PFSK-1 (cell line): ENCODE measurements at regions not wholly inside any gene's neighbourhood (a gene's known extent, or its start where the extent isn't known, plus 50 kb on each side); places are given as distances from the start of the nearest gene placed in this dataset.

Experiments used
- FOXP2 ChIP-seq: optimal IDR thresholded peaks from 2 replicates; pipeline ENCODE3; 2011; ENCODE audit warnings: borderline replicate concordance, control low read depth, inconsistent platforms; ENCODE audit not compliant: insufficient read depth; ENCODE audit errors: extremely low read length, extremely low read depth
- POLR2AphosphoS5 ChIP-seq: IDR thresholded peaks from 2 replicates; pipeline ENCODE4 v1.6.1; 2012; ENCODE audit warnings: low read depth, mild to moderate bottlenecking, control low read depth, low read length, moderate library complexity
- SIN3A ChIP-seq: IDR thresholded peaks from 2 replicates; pipeline ENCODE4 v1.6.1; 2012; ENCODE audit warnings: mild to moderate bottlenecking, low read length, moderate library complexity, borderline replicate concordance; ENCODE audit not compliant: insufficient read depth
- TAF1 ChIP-seq: IDR thresholded peaks from 2 replicates; pipeline ENCODE4 v1.6.1; 2012; ENCODE audit warnings: low read length, control low read depth, borderline replicate concordance; ENCODE audit not compliant: insufficient read depth
- TF ChIP-seq, protein P1 (sequence below), 2 experiments: IDR thresholded peaks; 2 replicates each; pipeline versions ENCODE4 v1.6.1 to v1.8.0; 2011 to 2012; ENCODE audit warnings: low read depth in 2 of 2, low read length in 2 of 2, control low read depth in 1 of 2, inconsistent platforms in 1 of 2, mild to moderate bottlenecking in 1 of 2, moderate library complexity in 1 of 2; ENCODE audit not compliant: insufficient read depth in 1 of 2

DNA sequence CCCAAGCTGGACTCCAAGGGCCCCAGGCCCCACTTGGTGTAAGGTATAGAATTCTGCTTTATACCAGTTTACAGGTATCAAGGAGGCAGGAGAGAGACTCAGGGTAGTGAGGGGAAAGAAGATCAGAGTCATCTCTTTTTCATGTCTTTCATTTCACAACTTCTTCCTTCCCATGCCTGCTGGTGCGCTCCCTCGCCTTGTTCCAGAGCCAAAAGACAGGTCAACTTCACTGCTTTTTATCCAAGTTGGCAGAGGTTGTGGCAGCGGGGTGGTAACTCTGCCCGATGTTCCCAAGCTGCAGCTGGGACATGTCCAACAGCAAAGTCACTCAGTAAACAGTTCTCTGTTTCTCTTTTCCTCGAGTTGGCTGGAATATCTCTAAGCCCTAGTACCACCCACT is 86.3 kb upstream of the TCF12 start:
- TF ChIP-seq POLR2AphosphoS5 (no peak), TAF1 (no peak), FOXP2 (no peak), SIN3A (no peak)
- TF ChIP-seq, protein P1, sequence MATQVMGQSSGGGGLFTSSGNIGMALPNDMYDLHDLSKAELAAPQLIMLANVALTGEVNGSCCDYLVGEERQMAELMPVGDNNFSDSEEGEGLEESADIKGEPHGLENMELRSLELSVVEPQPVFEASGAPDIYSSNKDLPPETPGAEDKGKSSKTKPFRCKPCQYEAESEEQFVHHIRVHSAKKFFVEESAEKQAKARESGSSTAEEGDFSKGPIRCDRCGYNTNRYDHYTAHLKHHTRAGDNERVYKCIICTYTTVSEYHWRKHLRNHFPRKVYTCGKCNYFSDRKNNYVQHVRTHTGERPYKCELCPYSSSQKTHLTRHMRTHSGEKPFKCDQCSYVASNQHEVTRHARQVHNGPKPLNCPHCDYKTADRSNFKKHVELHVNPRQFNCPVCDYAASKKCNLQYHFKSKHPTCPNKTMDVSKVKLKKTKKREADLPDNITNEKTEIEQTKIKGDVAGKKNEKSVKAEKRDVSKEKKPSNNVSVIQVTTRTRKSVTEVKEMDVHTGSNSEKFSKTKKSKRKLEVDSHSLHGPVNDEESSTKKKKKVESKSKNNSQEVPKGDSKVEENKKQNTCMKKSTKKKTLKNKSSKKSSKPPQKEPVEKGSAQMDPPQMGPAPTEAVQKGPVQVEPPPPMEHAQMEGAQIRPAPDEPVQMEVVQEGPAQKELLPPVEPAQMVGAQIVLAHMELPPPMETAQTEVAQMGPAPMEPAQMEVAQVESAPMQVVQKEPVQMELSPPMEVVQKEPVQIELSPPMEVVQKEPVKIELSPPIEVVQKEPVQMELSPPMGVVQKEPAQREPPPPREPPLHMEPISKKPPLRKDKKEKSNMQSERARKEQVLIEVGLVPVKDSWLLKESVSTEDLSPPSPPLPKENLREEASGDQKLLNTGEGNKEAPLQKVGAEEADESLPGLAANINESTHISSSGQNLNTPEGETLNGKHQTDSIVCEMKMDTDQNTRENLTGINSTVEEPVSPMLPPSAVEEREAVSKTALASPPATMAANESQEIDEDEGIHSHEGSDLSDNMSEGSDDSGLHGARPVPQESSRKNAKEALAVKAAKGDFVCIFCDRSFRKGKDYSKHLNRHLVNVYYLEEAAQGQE (IDR thresholded peaks at IDR 0.05; ENCODE audit: insufficient read depth in 1 of 2, low read depth in 2 of 2, low read length in 2 of 2) = no peak

DNA sequence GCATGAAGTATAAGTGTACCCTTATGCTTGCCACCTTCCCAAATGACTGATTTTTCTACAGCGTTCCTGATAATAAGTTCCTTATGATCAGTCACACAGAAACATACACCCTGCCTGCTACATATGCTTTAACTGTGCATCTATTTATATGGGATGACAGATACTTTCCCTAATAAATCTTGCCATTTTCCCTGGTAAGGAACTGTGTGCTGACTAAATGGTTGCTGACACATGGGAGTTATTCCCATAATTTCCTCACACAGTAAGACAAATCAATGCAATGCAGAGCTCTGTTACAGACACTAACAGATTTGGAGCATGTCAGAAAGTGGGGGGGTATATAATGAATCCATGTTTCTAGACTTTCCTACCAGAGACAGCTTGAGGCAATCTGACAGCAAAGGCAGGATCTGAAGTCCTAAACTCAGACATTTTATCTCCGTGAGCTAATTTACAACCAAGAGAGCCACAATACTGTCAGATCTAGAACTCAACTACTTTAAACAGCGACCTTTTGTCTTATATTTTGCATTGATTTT is 86.9 kb upstream of the TCF12 start:
- no peak for TF ChIP-seq TAF1

DNA sequence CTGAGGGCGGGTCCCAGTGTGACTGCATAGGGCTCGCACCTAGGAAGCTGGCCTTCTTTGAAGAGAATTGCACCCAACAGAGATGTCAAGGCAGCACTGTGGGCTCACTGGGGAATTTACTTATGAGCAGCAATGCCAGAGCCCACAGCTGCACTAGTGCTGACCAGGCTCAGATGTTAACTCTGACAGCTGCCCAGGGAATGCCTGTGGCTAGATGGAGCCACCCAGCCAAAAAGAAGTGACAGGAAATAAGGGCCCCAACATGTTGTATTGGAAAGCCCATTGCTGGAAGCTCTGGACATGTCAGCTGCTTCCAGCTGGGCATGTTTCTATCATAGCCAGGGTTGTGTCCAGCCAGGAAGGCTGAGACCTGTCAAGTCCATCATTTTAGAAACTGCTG is 90.9 kb upstream of the ZNF280D start:
- no peak for TF ChIP-seq POLR2AphosphoS5

DNA sequence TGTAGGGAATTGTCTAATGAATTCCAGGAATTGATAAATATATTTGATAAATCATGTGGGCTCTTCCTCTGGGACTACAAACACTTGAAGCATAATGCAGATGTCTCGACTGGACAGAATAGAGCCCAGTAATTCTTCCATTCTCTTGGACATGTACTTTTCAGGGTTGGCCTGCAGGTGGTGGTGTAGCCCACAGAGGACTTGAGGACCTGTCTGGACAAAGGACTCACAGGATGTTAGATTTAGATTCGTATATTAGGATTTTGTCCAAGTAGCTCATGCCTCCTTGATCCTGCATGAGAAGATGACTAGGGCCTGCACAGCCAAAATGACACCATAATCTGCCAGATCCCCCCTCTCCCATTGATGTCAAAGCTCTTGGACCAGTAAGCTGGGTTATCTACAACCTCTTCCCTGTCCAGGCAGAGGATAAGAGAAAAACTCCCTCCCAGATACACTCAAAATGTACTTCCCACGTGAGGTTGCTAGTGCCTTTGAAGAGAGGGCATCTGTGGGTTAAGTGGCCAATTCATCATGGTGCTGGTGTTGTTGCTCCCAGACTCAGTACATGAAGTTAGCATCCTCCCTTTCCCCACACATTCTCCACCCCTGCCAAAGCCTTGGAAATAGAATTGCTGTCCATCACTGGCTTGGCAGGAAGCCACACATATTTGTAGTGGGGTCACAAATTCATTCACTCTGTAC is 88.6 kb upstream of the ZNF280D start:
- TF ChIP-seq, protein P1 (IDR thresholded peaks at IDR 0.05; ENCODE audit: insufficient read depth in 1 of 2, low read depth in 2 of 2, low read length in 2 of 2) = no peak
- TF ChIP-seq TAF1 (no peak), POLR2AphosphoS5 (no peak), FOXP2 (no peak)

DNA sequence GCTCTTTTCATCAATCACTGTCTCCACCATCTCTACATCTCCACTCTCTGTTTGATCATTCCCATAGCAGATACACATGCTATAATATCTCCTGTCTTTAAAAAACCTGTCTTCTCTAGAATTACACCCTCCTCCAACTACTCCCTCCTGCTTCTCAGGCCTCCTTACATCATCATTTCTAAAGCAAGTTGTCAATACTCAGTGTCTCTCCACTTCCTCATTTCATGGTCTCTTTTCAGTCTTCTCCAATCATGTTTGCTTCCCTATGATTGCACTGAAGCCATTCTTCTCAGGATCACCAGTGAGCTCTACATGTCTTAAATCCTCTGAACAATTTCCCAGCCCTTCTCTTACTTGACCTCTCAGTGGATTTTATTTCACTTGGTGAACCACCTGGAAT is 87.0 kb upstream of the ZNF280D start:
- TF ChIP-seq, protein P1 (IDR thresholded peaks at IDR 0.05; ENCODE audit: insufficient read depth in 1 of 2, low read depth in 2 of 2, low read length in 2 of 2) = no peak
- no peak for TF ChIP-seq FOXP2

DNA sequence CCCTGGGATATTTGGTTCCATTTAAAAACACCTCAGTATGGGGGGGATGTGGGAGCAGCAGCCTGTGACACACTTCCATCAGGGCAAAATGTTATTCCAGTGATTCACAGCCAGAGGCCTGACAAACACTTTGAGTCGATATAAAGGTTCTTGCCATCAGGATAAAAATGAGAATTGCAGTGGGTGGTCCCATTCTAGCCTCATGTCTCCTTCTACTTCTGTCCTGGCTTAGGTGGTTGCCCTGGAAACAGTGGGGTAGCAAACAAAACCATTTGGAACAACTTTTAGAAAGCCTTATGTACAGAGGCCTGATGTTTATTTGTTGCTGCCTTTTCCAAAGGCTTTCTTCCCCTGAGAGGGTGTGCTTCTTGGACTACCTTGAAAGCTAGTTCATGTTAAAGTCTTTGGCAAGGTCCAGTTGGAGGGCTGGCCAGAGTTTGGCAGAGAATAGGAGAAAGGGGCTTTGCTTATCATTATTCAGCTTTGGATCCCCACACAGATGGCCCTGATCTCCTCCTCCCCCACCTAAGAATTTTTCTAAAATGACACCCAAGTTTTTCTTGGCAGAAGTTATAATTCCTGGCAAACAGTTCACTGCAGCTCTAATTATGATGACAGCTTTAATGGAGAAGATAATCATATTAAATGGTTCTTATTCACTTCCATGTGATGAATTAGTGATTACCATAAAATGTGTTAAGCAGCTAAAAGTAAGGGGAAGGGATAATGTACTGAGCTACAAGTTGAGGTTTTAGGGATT is 84.2 kb upstream of the ZNF280D start:
- TF ChIP-seq SIN3A = 0 out of 2 replicates have a peak, but pooled peaks have one; percentile 66
- TF ChIP-seq TAF1 = no peak
- TF ChIP-seq FOXP2 = no peak

DNA sequence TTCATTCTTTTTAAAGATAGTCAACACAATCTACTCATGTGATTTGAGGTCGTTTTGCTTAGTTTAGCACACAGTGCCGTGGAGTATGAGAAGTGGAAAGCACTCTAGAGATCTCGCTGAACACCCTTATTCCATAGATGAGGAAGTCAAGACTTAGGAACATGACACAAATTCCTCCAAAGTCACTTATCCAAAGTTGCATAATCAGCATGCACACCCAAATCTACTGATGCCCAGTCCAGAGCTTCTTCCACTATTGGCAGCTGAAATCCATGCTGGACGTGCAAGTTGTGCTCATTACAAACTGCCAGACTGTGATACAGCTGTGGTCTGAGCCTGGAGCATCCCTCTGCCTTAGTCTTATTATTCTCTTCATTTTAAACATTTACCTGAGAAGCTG is 83.5 kb upstream of the ZNF280D start:
- no peak for TF ChIP-seq TAF1
- no peak for TF ChIP-seq FOXP2
